KMS-11 (cell line): ENCODE measurements at regions not wholly inside any gene's neighbourhood (a gene's known extent, or its start where the extent isn't known, plus 50 kb on each side); places are given as distances from the start of the nearest gene placed in this dataset.

Experiments used
- H2AFZ ChIP-seq: fragments of 200-600 bp; sonication (generic); 2 replicates; pipeline ENCODE4 v1.6.1; 2016; ENCODE audit warnings: antibody characterized with exemption, mixed run types, low read depth
- H3K27ac ChIP-seq: fragments of 200-600 bp; sonication (generic); 2 replicates; pipeline ENCODE4 v1.6.1; 2016; ENCODE audit warnings: mild to moderate bottlenecking, mixed run types
- H3K27me3 ChIP-seq: fragments of 200-600 bp; sonication (generic); 2 replicates; pipeline ENCODE4 v1.6.1; 2017; ENCODE audit warnings: mild to moderate bottlenecking, low read depth, mixed run types, moderate library complexity; ENCODE audit not compliant: insufficient read depth
- H3K36me3 ChIP-seq: fragments of 200-600 bp; sonication (generic); 2 replicates; pipeline ENCODE4 v1.6.1; 2017; ENCODE audit warnings: mild to moderate bottlenecking, mixed run types; ENCODE audit not compliant: insufficient read depth
- H3K4me1 ChIP-seq: fragments of 200-600 bp; sonication (generic); 2 replicates; pipeline ENCODE4 v1.6.1; 2016; ENCODE audit warnings: mild to moderate bottlenecking, low read depth, mixed run types; ENCODE audit not compliant: poor library complexity, severe bottlenecking
- H3K4me2 ChIP-seq: fragments of 200-600 bp; sonication (generic); 2 replicates; pipeline ENCODE4 v1.7.0; 2016; ENCODE audit warnings: mild to moderate bottlenecking, mixed run types
- H3K4me3 ChIP-seq: fragments of 200-600 bp; sonication (generic); IDR thresholded peaks from 2 replicates; pipeline ENCODE4 v1.6.1; 2017; ENCODE audit warnings: low read depth, low read length, mixed read lengths; ENCODE audit not compliant: insufficient read depth
- H3K79me2 ChIP-seq: fragments of 200-600 bp; sonication (generic); 2 replicates; pipeline ENCODE4 v1.6.1; 2016; ENCODE audit warnings: low read depth, mixed run types; ENCODE audit not compliant: insufficient read depth
- H3K9ac ChIP-seq: fragments of 200-600 bp; sonication (generic); 2 replicates; pipeline ENCODE4 v1.6.1; 2016; ENCODE audit warnings: mild to moderate bottlenecking, mixed run types
- H4K20me1 ChIP-seq: fragments of 200-600 bp; sonication (generic); 2 replicates; pipeline ENCODE4 v1.6.1; 2016; ENCODE audit warnings: mild to moderate bottlenecking, mixed run types; ENCODE audit not compliant: insufficient read depth
- TF ChIP-seq, protein P1 (sequence below): fragments of 200-600 bp; sonication (generic); conservative IDR thresholded peaks from 2 replicates; pipeline ENCODE4 v1.6.1; 2017; ENCODE audit warnings: low read depth, mild to moderate bottlenecking, antibody characterized with exemption, low read length, moderate library complexity, mixed read lengths

DNA sequence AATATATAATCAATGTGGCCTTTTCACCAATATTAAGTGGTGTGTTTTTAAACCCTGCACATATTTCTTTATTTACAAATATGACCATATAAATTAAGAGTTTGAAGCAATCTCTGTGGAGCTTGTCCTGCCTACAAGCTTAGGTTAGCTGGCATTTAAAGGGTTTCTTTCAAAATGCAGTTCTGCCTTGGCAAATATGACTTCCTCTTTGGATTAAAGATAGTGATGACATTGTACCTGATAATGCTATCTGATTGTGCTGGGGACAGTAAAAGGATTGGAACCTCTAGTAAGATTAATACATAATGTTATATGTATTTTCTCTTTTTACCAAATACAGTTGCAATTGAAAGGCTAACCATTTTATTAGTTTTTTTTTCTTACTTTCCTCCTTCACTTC, 249.1 kb downstream of the OTOL1 start:
- TF ChIP-seq, protein P1, sequence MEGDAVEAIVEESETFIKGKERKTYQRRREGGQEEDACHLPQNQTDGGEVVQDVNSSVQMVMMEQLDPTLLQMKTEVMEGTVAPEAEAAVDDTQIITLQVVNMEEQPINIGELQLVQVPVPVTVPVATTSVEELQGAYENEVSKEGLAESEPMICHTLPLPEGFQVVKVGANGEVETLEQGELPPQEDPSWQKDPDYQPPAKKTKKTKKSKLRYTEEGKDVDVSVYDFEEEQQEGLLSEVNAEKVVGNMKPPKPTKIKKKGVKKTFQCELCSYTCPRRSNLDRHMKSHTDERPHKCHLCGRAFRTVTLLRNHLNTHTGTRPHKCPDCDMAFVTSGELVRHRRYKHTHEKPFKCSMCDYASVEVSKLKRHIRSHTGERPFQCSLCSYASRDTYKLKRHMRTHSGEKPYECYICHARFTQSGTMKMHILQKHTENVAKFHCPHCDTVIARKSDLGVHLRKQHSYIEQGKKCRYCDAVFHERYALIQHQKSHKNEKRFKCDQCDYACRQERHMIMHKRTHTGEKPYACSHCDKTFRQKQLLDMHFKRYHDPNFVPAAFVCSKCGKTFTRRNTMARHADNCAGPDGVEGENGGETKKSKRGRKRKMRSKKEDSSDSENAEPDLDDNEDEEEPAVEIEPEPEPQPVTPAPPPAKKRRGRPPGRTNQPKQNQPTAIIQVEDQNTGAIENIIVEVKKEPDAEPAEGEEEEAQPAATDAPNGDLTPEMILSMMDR = no peak
- no peaks in the 10 kb centered on the region for H4K20me1 ChIP-seq
- no peak overlapping the region for H2AFZ ChIP-seq
- no peak overlapping the region for H3K4me2 ChIP-seq
- no peaks in the 10 kb centered on the region for H3K79me2 ChIP-seq
- no peaks in the 10 kb centered on the region for H3K36me3 ChIP-seq
- H3K4me3 ChIP-seq = no peak overlapping the region
- no peak overlapping the region for H3K27ac ChIP-seq
- no peaks in the 10 kb centered on the region for H3K4me1 ChIP-seq
- H3K27me3 ChIP-seq = no peaks in the 10 kb centered on the region
- no peak overlapping the region for H3K9ac ChIP-seq

DNA sequence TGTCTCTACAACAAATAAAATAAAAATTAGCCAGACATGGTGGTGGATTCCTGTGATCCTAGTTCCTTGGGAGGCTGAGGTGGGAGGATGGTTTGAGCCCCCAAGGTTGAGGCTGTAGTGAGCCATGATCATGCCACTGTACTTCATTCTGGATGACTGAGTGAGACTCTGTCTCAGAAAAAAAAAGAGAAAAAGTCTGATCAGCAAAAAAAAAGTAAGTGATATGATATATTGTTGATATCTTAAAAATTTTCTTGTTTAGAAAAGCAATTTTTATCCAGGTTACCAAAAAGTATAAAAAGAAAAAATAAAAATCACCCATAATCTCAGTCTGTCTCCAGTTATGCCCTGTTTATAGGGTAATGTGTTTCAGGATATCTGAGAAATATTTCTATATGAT, 251.4 kb downstream of the OTOL1 start:
- Histone ChIP-seq H3K36me3 (no peaks in the 10 kb centered on the region), H3K79me2 (no peaks in the 10 kb centered on the region), H3K27ac (no peak overlapping the region), H3K4me2 (no peak overlapping the region), H3K4me1 (no peaks in the 10 kb centered on the region), H2AFZ (no peak overlapping the region), H3K27me3 (no peaks in the 10 kb centered on the region), H4K20me1 (no peaks in the 10 kb centered on the region), H3K9ac (no peak overlapping the region), H3K4me3 (no peak overlapping the region)
- TF ChIP-seq, protein P1 = no peak

DNA sequence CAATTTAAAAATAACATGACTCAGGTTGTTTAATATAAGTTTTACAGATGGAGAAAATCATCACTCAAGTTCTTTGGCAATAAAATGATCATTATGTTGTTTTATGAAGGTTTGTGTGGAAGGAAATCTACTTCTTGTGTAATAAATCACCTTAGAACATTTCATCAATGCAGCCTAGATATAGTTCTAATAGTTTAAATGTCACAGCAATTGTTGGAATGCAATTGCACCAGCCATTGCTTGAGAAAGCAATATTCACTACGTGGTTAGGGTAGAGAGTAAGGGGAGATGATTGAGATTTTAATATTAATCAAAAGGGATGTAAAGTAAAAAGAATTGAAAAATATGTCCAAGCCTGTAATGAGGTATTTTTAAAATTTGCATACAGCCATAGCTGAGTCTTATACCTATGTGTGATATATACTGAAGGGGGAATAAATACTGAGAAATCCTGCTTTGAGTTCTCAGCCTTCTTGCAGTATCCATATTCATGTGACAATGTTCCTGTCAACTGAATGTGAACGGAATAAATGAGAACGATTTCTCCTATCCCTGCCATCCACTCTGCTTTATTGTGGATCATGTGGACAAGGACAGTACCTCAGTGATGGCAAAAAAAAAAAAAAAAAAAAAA, 257.9 kb downstream of the OTOL1 start:
- H3K79me2 ChIP-seq = no peaks in the 10 kb centered on the region
- TF ChIP-seq, protein P1 = no peak
- no peaks in the 10 kb centered on the region for H3K36me3 ChIP-seq
- no peak overlapping the region for H2AFZ ChIP-seq
- H3K4me3 ChIP-seq = no peak overlapping the region
- H3K9ac ChIP-seq = no peak overlapping the region
- H3K4me2 ChIP-seq = no peak overlapping the region
- no peaks in the 10 kb centered on the region for H3K4me1 ChIP-seq
- no peaks in the 10 kb centered on the region for H3K27me3 ChIP-seq
- H4K20me1 ChIP-seq = no peaks in the 10 kb centered on the region
- H3K27ac ChIP-seq = no peak overlapping the region

DNA sequence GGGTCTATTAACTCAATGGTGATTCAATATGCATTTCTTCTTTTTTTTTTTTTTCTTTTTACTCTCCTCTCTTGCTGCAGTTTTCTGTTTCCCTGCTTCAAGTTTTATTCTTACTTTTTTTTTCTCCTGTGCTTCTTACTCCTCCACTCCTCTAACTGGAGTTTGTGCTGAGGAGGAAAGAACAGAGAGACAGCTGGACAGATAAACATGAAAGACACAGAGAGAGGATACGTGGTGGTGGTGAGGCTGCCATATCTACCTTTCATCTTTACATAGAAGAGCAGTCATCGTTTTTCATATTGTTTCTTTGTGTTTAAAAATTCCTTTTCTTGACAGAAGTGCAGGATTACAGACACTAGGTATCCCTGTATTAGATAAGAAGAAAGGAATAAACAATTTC, 262.8 kb downstream of the OTOL1 start:
- H3K4me1 ChIP-seq = no peaks in the 10 kb centered on the region
- no peaks in the 10 kb centered on the region for H3K27me3 ChIP-seq
- H3K79me2 ChIP-seq = no peaks in the 10 kb centered on the region
- H4K20me1 ChIP-seq = no peaks in the 10 kb centered on the region
- H3K4me3 ChIP-seq = no peak overlapping the region
- TF ChIP-seq, protein P1 = no peak
- H3K27ac ChIP-seq = no peak overlapping the region
- no peaks in the 10 kb centered on the region for H3K36me3 ChIP-seq
- H3K9ac ChIP-seq = no peak overlapping the region
- H3K4me2 ChIP-seq = no peak overlapping the region
- no peak overlapping the region for H2AFZ ChIP-seq
